ENCODE measurements at regions not wholly inside any gene's neighbourhood (a gene's known extent, or its start where the extent isn't known, plus 50 kb on each side); places are given as distances from the start of the nearest gene placed in this dataset.

DNA sequence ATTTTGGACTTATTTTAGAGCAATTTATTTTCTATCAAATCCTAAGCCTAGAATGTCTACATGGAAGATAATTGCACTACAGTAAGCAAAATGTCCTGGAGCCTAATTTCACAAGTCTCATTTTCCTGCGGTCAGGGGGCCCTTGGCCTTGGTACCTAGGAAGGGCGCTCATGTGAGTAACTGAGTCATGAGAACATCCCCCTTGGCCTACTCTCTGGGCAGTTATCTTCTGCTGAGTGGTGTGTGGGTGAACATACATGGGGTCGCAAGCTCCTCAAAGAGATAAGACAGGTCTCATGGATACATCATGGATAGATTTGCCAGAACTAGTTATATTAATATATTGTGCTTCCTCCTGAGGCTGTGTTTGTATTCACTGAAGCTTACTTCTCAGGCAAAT is 211.2 kb upstream of the MARCKS start:
- Histone ChIP-seq H3K4me3 (no peak overlapping the region), H3K27me3 (no peaks in the 10 kb centered on the region), H3K9me3 (no peaks in the 10 kb centered on the region), H3K36me3 (no peaks in the 10 kb centered on the region), H3K27ac (no peak overlapping the region), H3K4me1 (ENCODE audit: insufficient read depth) (peaks cover 3% of the 10 kb centered on the region)
- intact Hi-C loops (cut with DNase I): no loop called here
- 84 to 88% (median 86%) methylated on average over 3 of the region's 3 CpGs for WGBS, 3 donors
- TF ChIP-seq POLR2A (IDR thresholded peaks at IDR 0.05) (no peak), CTCF (IDR thresholded peaks at IDR 0.05) (no peak), EP300 (IDR thresholded peaks at IDR 0.05) (no peak)
- no peak for DNase-seq

- WGBS, 3 donors: 71 to 87% (median 79%) methylated on average over 4 of the region's 4 CpGs
- TF ChIP-seq POLR2A (IDR thresholded peaks at IDR 0.05): no peak
- no peak for TF ChIP-seq EP300 (IDR thresholded peaks at IDR 0.05)
- TF ChIP-seq CTCF (IDR thresholded peaks at IDR 0.05): no peak
These were observed 210.4 kb upstream of the MARCKS start for GRCh38 chr6:113646701-113647100.

DNA sequence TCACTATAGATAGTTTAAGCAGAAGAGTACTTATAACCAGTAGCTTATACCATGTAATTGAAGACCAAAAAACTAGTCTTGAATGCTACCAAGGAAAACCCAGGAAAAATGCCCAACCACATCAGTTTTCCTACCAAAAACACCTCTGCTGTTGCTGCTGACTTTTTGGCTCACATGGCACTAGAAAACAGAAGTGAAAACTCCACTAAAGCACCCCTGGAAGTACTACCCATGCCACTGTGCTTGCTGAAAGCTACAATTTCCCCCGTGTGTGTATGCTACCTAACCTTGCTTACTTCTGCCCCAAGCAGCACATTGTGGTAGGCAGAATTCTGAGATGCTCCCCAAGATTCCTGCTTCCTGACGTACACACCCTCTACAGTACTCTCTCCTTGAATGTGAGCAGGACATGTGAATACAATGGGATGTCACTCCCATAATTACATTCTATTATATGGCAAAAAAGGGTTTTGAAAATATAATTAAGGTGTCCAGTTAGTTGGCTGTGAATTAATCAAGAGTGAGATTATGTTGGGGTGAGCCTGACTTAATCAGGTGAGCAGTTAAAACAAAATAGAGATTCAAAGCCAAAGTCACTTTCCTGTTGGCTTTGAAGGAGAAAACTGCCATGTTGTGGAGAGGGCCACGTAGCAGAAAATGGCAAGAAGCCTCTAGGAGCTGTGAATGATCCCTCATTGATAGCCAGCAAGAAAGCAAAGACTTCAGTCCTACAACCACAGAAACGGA is 209.8 kb upstream of the MARCKS start:
- WGBS, 3 donors: 93 to 96% (median 93%) methylated on average over 4 of the region's 4 CpGs
- TF ChIP-seq CTCF (IDR thresholded peaks at IDR 0.05) (no peak), POLR2A (IDR thresholded peaks at IDR 0.05) (no peak), EP300 (IDR thresholded peaks at IDR 0.05) (no peak)
- H3K27me3 ChIP-seq: no peaks in the 10 kb centered on the region
- H3K36me3 ChIP-seq: no peaks in the 10 kb centered on the region
- H3K27ac ChIP-seq: no peak overlapping the region
- H3K4me1 ChIP-seq (ENCODE audit: insufficient read depth): peaks cover 3% of the 10 kb centered on the region
- intact Hi-C loops (cut with DNase I): no loop called here
- no peak for DNase-seq
- H3K9me3 ChIP-seq: no peaks in the 10 kb centered on the region
- H3K4me3 ChIP-seq: no peak overlapping the region

More at GRCh38 chr6:113646701-113647100, 210.4 kb upstream of the MARCKS start:
- intact Hi-C loops (cut with DNase I): no loop called here
- no peak for DNase-seq
- Histone ChIP-seq H3K4me1 (ENCODE audit: insufficient read depth) (peaks cover 3% of the 10 kb centered on the region), H3K4me3 (no peak overlapping the region), H3K27me3 (no peaks in the 10 kb centered on the region), H3K36me3 (no peaks in the 10 kb centered on the region), H3K9me3 (no peaks in the 10 kb centered on the region), H3K27ac (no peak overlapping the region)

DNA sequence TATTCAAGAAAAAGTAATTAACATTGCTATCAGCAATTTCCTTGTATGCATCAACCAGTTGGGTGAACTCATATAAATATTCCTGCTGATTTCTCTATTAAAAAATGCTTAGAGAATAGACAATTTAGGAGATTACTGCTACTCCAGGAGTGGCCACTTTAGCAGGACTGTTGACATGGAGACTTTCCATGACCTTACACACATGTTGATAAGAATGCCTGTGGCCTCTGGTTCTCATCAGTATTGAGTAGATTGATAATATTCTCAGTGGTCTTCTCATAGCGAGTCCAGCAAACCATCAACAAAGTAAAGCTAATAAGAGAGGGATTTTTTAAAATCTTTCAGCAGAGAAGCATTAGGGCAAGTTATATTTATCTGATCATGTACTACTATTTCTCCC is 208.4 kb upstream of the MARCKS start:
- Histone ChIP-seq H3K4me1 (ENCODE audit: insufficient read depth) (peaks cover 2% of the 10 kb centered on the region), H3K36me3 (no peaks in the 10 kb centered on the region), H3K9me3 (no peaks in the 10 kb centered on the region), H3K27ac (no peak overlapping the region), H3K4me3 (no peak overlapping the region), H3K27me3 (no peaks in the 10 kb centered on the region)
- TF ChIP-seq EP300 (IDR thresholded peaks at IDR 0.05) (no peak), CTCF (IDR thresholded peaks at IDR 0.05) (no peak), POLR2A (IDR thresholded peaks at IDR 0.05) (no peak)
- 68 to 72% (median 71%) methylated on average over 1 of the region's 1 CpG for WGBS, 3 donors
- intact Hi-C loops (cut with DNase I): no loop called here
- no peak for DNase-seq

All from ovary (tissue), 7 donors.